GM18505 (cell line): ENCODE measurements at regions not wholly inside any gene's neighbourhood (a gene's known extent, or its start where the extent isn't known, plus 50 kb on each side); places are given as distances from the start of the nearest gene placed in this dataset.

Experiments used
- ATAC-seq: cut with Tn5 transposase; IDR thresholded peaks from one replicate; pipeline ENCODE4 v1.9.1; 2021; ENCODE audit not compliant: unreplicated experiment
- POLR2A ChIP-seq: IDR thresholded peaks from 4 replicates; pipeline ENCODE4 v1.6.1; 2011; ENCODE audit warnings: borderline replicate concordance; ENCODE audit not compliant: insufficient read depth, insufficient read length; ENCODE audit errors: extremely low read depth

GRCh38 chr3:72549761-72550581 is 298.3 kb downstream of the SHQ1 start:
- no peak for TF ChIP-seq POLR2A
- ATAC-seq: no peak

- no peak for TF ChIP-seq POLR2A
- no peak for ATAC-seq
Measured at GRCh38 chr3:72548981-72549380, 299.3 kb downstream of the SHQ1 start.

- ATAC-seq: no peak
- no peak for TF ChIP-seq POLR2A
Measured at GRCh38 chr3:72548461-72548860, 299.8 kb downstream of the SHQ1 start.

GRCh38 chr3:72547183-72547582 is 301.1 kb downstream of the SHQ1 start:
- TF ChIP-seq POLR2A: no peak
- no peak for ATAC-seq

- TF ChIP-seq POLR2A: no peak
- no peak for ATAC-seq
Measured at GRCh38 chr3:72544239-72544638, 304.0 kb downstream of the SHQ1 start.

- ATAC-seq: no peak
- no peak for TF ChIP-seq POLR2A
Measured at GRCh38 chr3:72543246-72543645, 305.0 kb downstream of the SHQ1 start.

- no peak for TF ChIP-seq POLR2A
- ATAC-seq: no peak
Measured at GRCh38 chr3:72542781-72543180, 305.5 kb downstream of the SHQ1 start.

GRCh38 chr3:72539856-72540255 is 308.4 kb downstream of the SHQ1 start:
- no peak for ATAC-seq
- TF ChIP-seq POLR2A: no peak

GRCh38 chr3:72538070-72538745 is 310.0 kb downstream of the SHQ1 start:
- ATAC-seq: no peak
- no peak for TF ChIP-seq POLR2A

- no peak for ATAC-seq
Measured at GRCh38 chr3:72537448-72537847, 310.8 kb downstream of the SHQ1 start.

GRCh38 chr3:72536878-72537267 is 311.4 kb downstream of the SHQ1 start:
- ATAC-seq: no peak
- TF ChIP-seq POLR2A: no peak

More at GRCh38 chr3:72537448-72537847, 310.8 kb downstream of the SHQ1 start:
- no peak for TF ChIP-seq POLR2A

- ATAC-seq: no peak
- TF ChIP-seq POLR2A: no peak
Measured at GRCh38 chr3:72536206-72536877, 311.9 kb downstream of the SHQ1 start.

- no peak for TF ChIP-seq POLR2A
- no peak for ATAC-seq
Measured at GRCh38 chr3:72535772-72536171, 312.5 kb downstream of the SHQ1 start.
